GM23338 (cell line): ENCODE measurements at regions not wholly inside any gene's neighbourhood (a gene's known extent, or its start where the extent isn't known, plus 50 kb on each side); places are given as distances from the start of the nearest gene placed in this dataset.

Experiments used
- ATAC-seq: fragments of 200-7000 bp; cut with Tn5 transposase; 3 replicates; pipeline ENCODE4 v1.9.1; 2020
- DNase-seq: peaks from one replicate; pipeline ENCODE4 v3.0.0-alpha.2; 2015; ENCODE audit warnings: low spot score
- H2AFZ ChIP-seq: fragments of 200-600 bp; sonication (generic); 2 replicates; pipeline ENCODE4 v1.8.0; 2016; ENCODE audit warnings: antibody characterized with exemption, mild to moderate bottlenecking, moderate library complexity
- H3F3A ChIP-seq: fragments of 200-600 bp; sonication (generic); replicated peaks from 2 replicates; pipeline ENCODE4 v1.8.0; 2017; ENCODE audit warnings: antibody characterized with exemption, mixed run types, low read depth
- H3K27ac ChIP-seq: fragments of 200-600 bp; sonication (generic); 2 replicates; pipeline ENCODE4 v1.6.1; 2016; ENCODE audit warnings: low read depth
- H3K27me3 ChIP-seq: fragments of 200-600 bp; sonication (generic); 2 replicates; pipeline ENCODE4 v1.8.0; 2016; ENCODE audit warnings: mild to moderate bottlenecking, mixed run types, moderate library complexity; ENCODE audit not compliant: insufficient read depth
- H3K36me3 ChIP-seq: fragments of 200-600 bp; sonication (generic); 2 replicates; pipeline ENCODE4 v1.8.0; 2016; ENCODE audit warnings: mild to moderate bottlenecking; ENCODE audit not compliant: insufficient read depth
- H3K4me1 ChIP-seq: fragments of 200-600 bp; sonication (generic); 2 replicates; pipeline ENCODE4 v1.8.0; 2016; ENCODE audit warnings: mild to moderate bottlenecking, moderate library complexity; ENCODE audit not compliant: insufficient read depth
- H3K4me2 ChIP-seq: fragments of 200-600 bp; sonication (generic); 2 replicates; pipeline ENCODE4 v1.7.1; 2017; ENCODE audit warnings: mixed run types
- H3K4me3 ChIP-seq: fragments of 200-600 bp; sonication (generic); 2 replicates; pipeline ENCODE4 v1.6.1; 2016; ENCODE audit warnings: mixed run types
- H3K79me2 ChIP-seq: fragments of 200-600 bp; sonication (generic); replicated peaks from 2 replicates; pipeline ENCODE4 v1.8.0; 2017; ENCODE audit warnings: mild to moderate bottlenecking; ENCODE audit not compliant: insufficient read depth
- H3K9me2 ChIP-seq: fragments of 200-600 bp; sonication (generic); 2 replicates; pipeline ENCODE4 v1.8.0; 2017; ENCODE audit not compliant: insufficient read depth
- H4K20me1 ChIP-seq: fragments of 200-600 bp; sonication (generic); replicated peaks from 2 replicates; pipeline ENCODE4 v1.8.0; 2017; ENCODE audit warnings: mild to moderate bottlenecking; ENCODE audit not compliant: insufficient read depth
- H3K27ac Mint-ChIP-seq: 2 replicates; pipeline ENCODE4 v1.8.0; 2020; ENCODE audit warnings: inconsistent platforms, mild to moderate bottlenecking, moderate library complexity, mixed read lengths
- H3K27me3 Mint-ChIP-seq: 3 replicates; pipeline ENCODE4 v1.8.0; 2022; ENCODE audit warnings: low read depth, mild to moderate bottlenecking, moderate library complexity, mixed read lengths, inconsistent platforms; ENCODE audit not compliant: insufficient read depth, poor library complexity
- H3K36me3 Mint-ChIP-seq: 3 replicates; pipeline ENCODE4 v1.8.0; 2021; ENCODE audit warnings: low read depth, mild to moderate bottlenecking, inconsistent platforms, moderate library complexity, mixed read lengths
- H3K4me1 Mint-ChIP-seq: 3 replicates; pipeline ENCODE4 v1.8.0; 2020; ENCODE audit warnings: mild to moderate bottlenecking, inconsistent platforms, mixed read lengths
- H3K4me3 Mint-ChIP-seq: 3 replicates; pipeline ENCODE4 v1.8.0; 2021; ENCODE audit warnings: moderate library complexity, mild to moderate bottlenecking, inconsistent platforms, mixed read lengths
- H3K9me3 Mint-ChIP-seq: 3 replicates; pipeline ENCODE4 v1.8.0; 2020; ENCODE audit warnings: moderate library complexity, mild to moderate bottlenecking, inconsistent platforms, mixed read lengths
- ETS1 ChIP-seq: IDR thresholded peaks from 2 replicates; pipeline ENCODE4 v1.6.1; 2016; ENCODE audit warnings: antibody characterized with exemption
- EZH2 ChIP-seq: fragments of 200-600 bp; sonication (generic); IDR thresholded peaks from one replicate; pipeline ENCODE4 v1.8.0; 2017; ENCODE audit warnings: antibody characterized with exemption, mild to moderate bottlenecking, low read depth; ENCODE audit not compliant: unreplicated experiment
- EZH2phosphoT487 ChIP-seq: fragments of 200-600 bp; sonication (generic); IDR thresholded peaks from one replicate; pipeline ENCODE4 v1.8.1; 2018; ENCODE audit warnings: antibody characterized with exemption; ENCODE audit not compliant: unreplicated experiment
- JUNB ChIP-seq: IDR thresholded peaks from one replicate; pipeline ENCODE4 v1.6.1; 2016; ENCODE audit warnings: antibody characterized with exemption; ENCODE audit not compliant: unreplicated experiment
- NANOG ChIP-seq: IDR thresholded peaks from 2 replicates; pipeline ENCODE4 v1.6.1; 2016; ENCODE audit warnings: antibody characterized with exemption, borderline replicate concordance
- POLR2AphosphoS5 ChIP-seq: IDR thresholded peaks from 2 replicates; pipeline ENCODE4 v1.6.1; 2016; ENCODE audit warnings: antibody characterized with exemption, low read depth
- REST ChIP-seq: IDR thresholded peaks from one replicate; pipeline ENCODE4 v1.6.1; 2018; ENCODE audit warnings: antibody characterized with exemption; ENCODE audit not compliant: unreplicated experiment
- ZNF114 ChIP-seq: fragments of 250-450 bp; sonication (Bioruptor Pico); IDR thresholded peaks from 2 replicates; pipeline ENCODE4 v1.5.0; 2020; ENCODE audit warnings: mild to moderate bottlenecking, moderate library complexity
- ZNF462 ChIP-seq: fragments of 250-450 bp; sonication (Bioruptor Pico); IDR thresholded peaks from 2 replicates; pipeline ENCODE4 v1.5.0; 2020; ENCODE audit warnings: mild to moderate bottlenecking, moderate library complexity

- no peak for TF ChIP-seq ZNF462 (CRISPR knock-in tag)
- no peak for TF ChIP-seq ETS1
- TF ChIP-seq NANOG, result no peak
- no peak for TF ChIP-seq EZH2phosphoT487
- TF ChIP-seq JUNB, result no peak
- TF ChIP-seq EZH2, result no peak
These were observed 742.0 kb upstream of the FANCL start (continued) for GRCh38 chr2:58983111-58983510.

GRCh38 chr2:58981237-58981636 is 740.1 kb upstream of the FANCL start:
- H3K4me2 ChIP-seq, result no peak overlapping the region
- DNase-seq, result no peak
- H3K27me3 ChIP-seq, result no peaks in the 10 kb centered on the region
- H3K36me3 ChIP-seq, result no peaks in the 10 kb centered on the region
- Mint-ChIP-seq H3K27ac (no peak overlapping the region), H3K27me3 (no peaks in the 10 kb centered on the region), H3K9me3 (no peaks in the 10 kb centered on the region), H3K4me1 (peaks cover 53% of the 10 kb centered on the region), H3K36me3 (no peaks in the 10 kb centered on the region), H3K4me3 (no peak overlapping the region)
- no peaks in the 10 kb centered on the region for H4K20me1 ChIP-seq
- no peak for TF ChIP-seq EZH2
- no peak for TF ChIP-seq JUNB
- TF ChIP-seq REST, result no peak
- TF ChIP-seq ZNF114 (CRISPR knock-in tag), result no peak
- no peak for TF ChIP-seq POLR2AphosphoS5
- no peak overlapping the region for H3K4me3 ChIP-seq
- H2AFZ ChIP-seq, result no peak overlapping the region
- no peaks in the 10 kb centered on the region for H3K9me2 ChIP-seq
- no peak for ATAC-seq
- H3F3A ChIP-seq, result no peaks in the 10 kb centered on the region
- H3K79me2 ChIP-seq, result no peaks in the 10 kb centered on the region
- peaks cover 35% of the 10 kb centered on the region for H3K4me1 ChIP-seq
- H3K27ac ChIP-seq, result no peak overlapping the region
